ENCODE measurements at regions not wholly inside any gene's neighbourhood (a gene's known extent, or its start where the extent isn't known, plus 50 kb on each side); places are given as distances from the start of the nearest gene placed in this dataset.

- no peaks in the 10 kb centered on the region for H3K36me3 ChIP-seq
- TF ChIP-seq POLR2AphosphoS5 (IDR thresholded peaks at IDR 0.05) (no peak), CTCF (IDR thresholded peaks at IDR 0.05 in 8 of 11, conservative IDR thresholded peaks at IDR 0.05 in 3 of 11) (no peak), POLR2A (IDR thresholded peaks at IDR 0.05) (no peak)
- no peaks in the 10 kb centered on the region for H3K27me3 ChIP-seq (replicated peaks in 1 of 7)
- WGBS, 5 donors: 75 to 91% (median 82%) methylated on average over 10 of the region's 10 CpGs
- no peak for DNase-seq
- H3K27ac ChIP-seq: no peak overlapping the region
- peaks cover 0 to 20% (median 3%) of the 10 kb centered on the region in 8 donors for H3K9me3 ChIP-seq
- no peak overlapping the region for H3K4me3 ChIP-seq
- H3K4me1 ChIP-seq: peaks cover 0 to 28% (median 14%) of the 10 kb centered on the region in 6 donors
- intact Hi-C loops (cut with DNase I; ENCODE audit: low total_unique reads): no loop called here
These were observed 1158.0 kb downstream of the TBC1D22A start for GRCh38 chr22:47920380-47920959.

GRCh38 chr22:47919893-47920292, 1157.4 kb downstream of the TBC1D22A start:
- H3K36me3 ChIP-seq: no peaks in the 10 kb centered on the region
- 77 to 98% (median 87%) methylated on average over 6 of the region's 6 CpGs for WGBS, 5 donors
- no peak overlapping the region for H3K27ac ChIP-seq
- peaks cover 0 to 28% (median 14%) of the 10 kb centered on the region in 6 donors for H3K4me1 ChIP-seq
- intact Hi-C loops (cut with DNase I; ENCODE audit: low total_unique reads): no loop called here
- H3K4me3 ChIP-seq: no peak overlapping the region
- TF ChIP-seq POLR2AphosphoS5 (IDR thresholded peaks at IDR 0.05) (no peak), CTCF (IDR thresholded peaks at IDR 0.05 in 8 of 11, conservative IDR thresholded peaks at IDR 0.05 in 3 of 11) (no peak), POLR2A (IDR thresholded peaks at IDR 0.05) (no peak)
- H3K9me3 ChIP-seq: peaks cover 0 to 17% (median 3%) of the 10 kb centered on the region in 8 donors
- H3K27me3 ChIP-seq (replicated peaks in 1 of 7): no peaks in the 10 kb centered on the region
- no peak for DNase-seq

- DNase-seq: no peak
- no peaks in the 10 kb centered on the region for H3K27me3 ChIP-seq (replicated peaks in 1 of 7)
- peaks cover 0 to 28% (median 14%) of the 10 kb centered on the region in 6 donors for H3K4me1 ChIP-seq
- H3K36me3 ChIP-seq: no peaks in the 10 kb centered on the region
- intact Hi-C loops (cut with DNase I; ENCODE audit: low total_unique reads): no loop called here
- 71 to 82% (median 75%) methylated on average over 11 of the region's 11 CpGs for WGBS, 5 donors
- H3K27ac ChIP-seq: no peak overlapping the region
- TF ChIP-seq POLR2A (IDR thresholded peaks at IDR 0.05): no peak
- TF ChIP-seq POLR2AphosphoS5 (IDR thresholded peaks at IDR 0.05): no peak
- no peak for TF ChIP-seq CTCF (IDR thresholded peaks at IDR 0.05 in 8 of 11, conservative IDR thresholded peaks at IDR 0.05 in 3 of 11)
- peaks cover 0 to 8% (median 2%) of the 10 kb centered on the region in 8 donors for H3K9me3 ChIP-seq
- peak overlapping the region in 1 of 8 donors; percentile 17 for H3K4me3 ChIP-seq
These were observed 1156.6 kb downstream of the TBC1D22A start for GRCh38 chr22:47919001-47919441.

GRCh38 chr22:47918276-47918921, 1155.9 kb downstream of the TBC1D22A start:
- no peaks in the 10 kb centered on the region for H3K27me3 ChIP-seq (replicated peaks in 1 of 7)
- peak; percentile 89 for DNase-seq
- peaks cover 0 to 28% (median 14%) of the 10 kb centered on the region in 6 donors for H3K4me1 ChIP-seq
- TF ChIP-seq CTCF (IDR thresholded peaks at IDR 0.05 in 8 of 11, conservative IDR thresholded peaks at IDR 0.05 in 3 of 11) (no peak), POLR2AphosphoS5 (IDR thresholded peaks at IDR 0.05) (peak; percentile 58 to 85 (median 59))
- H3K27ac ChIP-seq: peak overlapping the region in 1 of 8 donors; percentile 7
- no peaks in the 10 kb centered on the region for H3K36me3 ChIP-seq
- WGBS, 5 donors: 13 to 75% (median 32%) methylated on average over 13 to 15 of the region's 15 CpGs
- H3K4me3 ChIP-seq: peak overlapping the region in 1 of 8 donors; percentile 17
- H3K9me3 ChIP-seq: peaks cover 0 to 3% (median 0%) of the 10 kb centered on the region in 8 donors
- intact Hi-C loops (cut with DNase I; ENCODE audit: low total_unique reads): no loop called here

Data from spleen (tissue), 11 donors.